ENCODE measurements at regions not wholly inside any gene's neighbourhood (a gene's known extent, or its start where the extent isn't known, plus 50 kb on each side); places are given as distances from the start of the nearest gene placed in this dataset.

GRCh38 chr21:32065654-32066053 is 192.8 kb downstream of the HUNK start:
- Histone ChIP-seq H3K4me3 (no peak overlapping the region), H3K9me3 (replicated peaks; ENCODE audit: control insufficient read depth, insufficient read depth, low read length) (no peaks in the 10 kb centered on the region), H3K27me3 (replicated peaks in 1 of 2; ENCODE audit: control insufficient read depth in 2 of 2, insufficient read depth in 2 of 2, low read length in 1 of 2) (no peaks in the 10 kb centered on the region), H3K9ac (ENCODE audit: control insufficient read depth, insufficient read depth, low read length) (no peak overlapping the region), H3K4me1 (ENCODE audit: control insufficient read depth, insufficient read depth, low read length) (no peaks in the 10 kb centered on the region), H2AFZ (ENCODE audit: control insufficient read depth, low read depth, low read length) (no peak overlapping the region), H4K20me1 (ENCODE audit: control insufficient read depth, insufficient read depth) (no peaks in the 10 kb centered on the region), H3K79me2 (ENCODE audit: control insufficient read depth, insufficient read depth, low read length) (no peaks in the 10 kb centered on the region), H3K4me2 (ENCODE audit: control insufficient read depth, insufficient read depth) (no peak overlapping the region), H3K27ac (ENCODE audit: control insufficient read depth, insufficient read depth) (no peak overlapping the region), H3K36me3 (ENCODE audit: control insufficient read depth in 2 of 2, insufficient read depth in 2 of 2, low read length in 1 of 2) (no peaks in the 10 kb centered on the region)
- no TSS peak for BruUV-seq (replicated peaks)
- no peak for TF ChIP-seq HDGF (IDR thresholded peaks at IDR 0.05)
- TF ChIP-seq TARDBP (IDR thresholded peaks at IDR 0.05; ENCODE audit: borderline replicate concordance) = no peak
- no peak for TF ChIP-seq SIN3A (IDR thresholded peaks at IDR 0.05; ENCODE audit: low read depth, low read length)
- no peak for TF ChIP-seq E2F4 (IDR thresholded peaks at IDR 0.05; ENCODE audit: low read depth, low read length)
- no peak for TF ChIP-seq ELK1 (IDR thresholded peaks at IDR 0.05; ENCODE audit: low read depth, low read length)
- TF ChIP-seq ZBED1 (IDR thresholded peaks at IDR 0.05; ENCODE audit: borderline replicate concordance) = no peak
- TF ChIP-seq BHLHE40 (IDR thresholded peaks at IDR 0.05; ENCODE audit: borderline replicate concordance in 1 of 2, low read depth in 2 of 2, low read length in 1 of 2) = no peak
- no peak for TF ChIP-seq IKZF1 (conservative IDR thresholded peaks at IDR 0.05)
- no peak for TF ChIP-seq PAX5 (IDR thresholded peaks at IDR 0.05; ENCODE audit: borderline replicate concordance, low read depth, low read length)
- no peak for TF ChIP-seq MLLT1 (IDR thresholded peaks at IDR 0.05)
- no peak for TF ChIP-seq YBX1 (IDR thresholded peaks at IDR 0.05)
- TF ChIP-seq RBBP5 (conservative IDR thresholded peaks at IDR 0.05) = no peak
- no peak for TF ChIP-seq TBL1XR1 (IDR thresholded peaks at IDR 0.05; ENCODE audit: low read depth, low read length)
- ATAC-seq (no peak), FAIRE-seq (no peak), DNase-seq (ENCODE audit: low read depth, low spot score) (no peak)
- in situ Hi-C loops (cut with MboI) = no loop called here
- intact Hi-C loops (cut with micrococcal nuclease; ENCODE audit: unreplicated experiment) = no loop called here
- WGBS (ENCODE audit: insufficient coverage, insufficient replicate concordance, low lambda C conversion rate, missing lambda C conversion rate) = 56% methylated on average over 10 of the region's 10 CpGs
- RAD21 ChIA-PET (ENCODE audit: unreplicated experiment) = no interaction called here
- SMC1A ChIA-PET (ENCODE audit: uncharacterized antibody, unreplicated experiment) = no interaction called here
- POLR2A ChIA-PET = no interaction called here
- CTCF ChIA-PET = no interaction called here
